HepG2 (cell line): ENCODE measurements at regions not wholly inside any gene's neighbourhood (a gene's known extent, or its start where the extent isn't known, plus 50 kb on each side); places are given as distances from the start of the nearest gene placed in this dataset.

ENCODE experiments used
- BCL6 ChIP-seq: IDR thresholded peaks from 2 replicates; pipeline ENCODE4 v1.6.1; 2016; ENCODE audit warnings: missing genetic modification reagents, missing compliant biosample characterization
- BRF2 ChIP-seq: sonication (generic); formaldehyde crosslinking; IDR thresholded peaks from 2 replicates; pipeline ENCODE4 v1.8.1; 2022; ENCODE audit warnings: mild to moderate bottlenecking, missing genetic modification reagents
- CAMTA2 ChIP-seq: sonication (generic); formaldehyde crosslinking; IDR thresholded peaks from 2 replicates; pipeline ENCODE4 v1.4.0; 2020; ENCODE audit warnings: mild to moderate bottlenecking, missing genetic modification reagents, borderline replicate concordance
- CC2D1A ChIP-seq: sonication (generic); formaldehyde crosslinking; IDR thresholded peaks from 2 replicates; pipeline ENCODE4 v1.8.1; 2023; ENCODE audit warnings: mild to moderate bottlenecking, missing genetic modification reagents
- CENPX ChIP-seq: sonication (generic); formaldehyde crosslinking; IDR thresholded peaks from 2 replicates; pipeline ENCODE4 v1.9.0; 2021; ENCODE audit warnings: mild to moderate bottlenecking, missing genetic modification reagents, moderate library complexity
- FOSL1 ChIP-seq: sonication (generic); formaldehyde crosslinking; IDR thresholded peaks from 2 replicates; pipeline ENCODE4 v1.9.0; 2021; ENCODE audit warnings: missing genetic modification reagents, borderline replicate concordance
- GABPA ChIP-seq, 2 experiments: IDR thresholded peaks; 2 replicates each; pipeline ENCODE4 v1.6.1; 2011 to 2016; ENCODE audit warnings: low read depth in 2 of 2, low read length in 1 of 2, missing biosample characterization in 1 of 2, missing genetic modification characterization in 1 of 2
- HOXA7 ChIP-seq: sonication (generic); formaldehyde crosslinking; IDR thresholded peaks from 2 replicates; pipeline ENCODE4 v1.8.1; 2022; ENCODE audit warnings: mild to moderate bottlenecking, missing genetic modification reagents, moderate library complexity
- JUN ChIP-seq: sonication (generic); formaldehyde crosslinking; IDR thresholded peaks from 2 replicates; pipeline ENCODE4 v1.4.0; 2020; ENCODE audit warnings: mild to moderate bottlenecking, missing genetic modification reagents
- LCORL ChIP-seq, 2 experiments: fragments of 450-650 bp in 1 of 2; sonication (generic) in 1 of 2; formaldehyde crosslinking in 1 of 2; IDR thresholded peaks; 2 replicates each; pipeline versions ENCODE4 v1.5.0 to v1.6.1; 2017 to 2020; ENCODE audit warnings: antibody characterized with exemption in 1 of 2, missing genetic modification reagents in 1 of 2
- MED8 ChIP-seq: sonication (generic); formaldehyde crosslinking; IDR thresholded peaks from 2 replicates; pipeline ENCODE4 v1.8.1; 2023; ENCODE audit warnings: mild to moderate bottlenecking, missing genetic modification reagents; ENCODE audit not compliant: insufficient replicate concordance
- NAIF1 ChIP-seq: sonication (generic); formaldehyde crosslinking; IDR thresholded peaks from 2 replicates; pipeline ENCODE4 v1.5.0; 2020; ENCODE audit warnings: mild to moderate bottlenecking, missing genetic modification reagents, borderline replicate concordance
- NCOR1 ChIP-seq: fragments of 200-600 bp; sonication (generic); IDR thresholded peaks from 2 replicates; pipeline ENCODE4 v1.7.0; 2017; ENCODE audit warnings: antibody characterized with exemption, low read length, borderline replicate concordance
- NFE2L2 ChIP-seq: fragments of 150-350 bp; IDR thresholded peaks from 2 replicates; pipeline ENCODE4 v1.6.1; 2014; ENCODE audit warnings: low read length
- NFKBIZ ChIP-seq: IDR thresholded peaks from 2 replicates; pipeline ENCODE4 v1.6.1; 2018; ENCODE audit warnings: missing genetic modification reagents, missing compliant biosample characterization
- PHF5A ChIP-seq: IDR thresholded peaks from one replicate; pipeline ENCODE4 v1.6.1; 2018; ENCODE audit warnings: low read depth, missing genetic modification reagents; ENCODE audit not compliant: unreplicated experiment
- REXO4 ChIP-seq: sonication (generic); formaldehyde crosslinking; IDR thresholded peaks from 2 replicates; pipeline ENCODE4 v1.8.0; 2022; ENCODE audit warnings: missing genetic modification reagents, mild to moderate bottlenecking, borderline replicate concordance
- SRY ChIP-seq: sonication (generic); formaldehyde crosslinking; IDR thresholded peaks from 2 replicates; pipeline ENCODE4 v1.8.0; 2022; ENCODE audit warnings: mild to moderate bottlenecking, missing genetic modification reagents
- TBL1XR1 ChIP-seq: fragments of 150-350 bp; IDR thresholded peaks from 2 replicates; pipeline ENCODE4 v1.6.1; 2014; ENCODE audit warnings: borderline replicate concordance, low read length; ENCODE audit not compliant: partially characterized antibody
- TCF7 ChIP-seq: sonication (generic); IDR thresholded peaks from 2 replicates; pipeline ENCODE4 v1.6.1; 2016; ENCODE audit warnings: antibody characterized with exemption, low read depth
- TCF7L2 ChIP-seq: IDR thresholded peaks from 2 replicates; pipeline ENCODE4 v1.6.1; 2011; ENCODE audit warnings: mild to moderate bottlenecking, low read depth, low read length, moderate library complexity
- TRIM24 ChIP-seq: sonication (generic); formaldehyde crosslinking; IDR thresholded peaks from 2 replicates; pipeline ENCODE4 v1.8.0; 2022; ENCODE audit warnings: mild to moderate bottlenecking, missing genetic modification reagents
- ZC3H4 ChIP-seq: sonication (generic); formaldehyde crosslinking; IDR thresholded peaks from 2 replicates; pipeline ENCODE4 v1.4.0; 2020; ENCODE audit warnings: missing genetic modification reagents, borderline replicate concordance
- ZNF614 ChIP-seq: IDR thresholded peaks from 2 replicates; pipeline ENCODE4 v1.6.1; 2018; ENCODE audit warnings: missing biosample characterization, missing genetic modification reagents, inconsistent platforms, borderline replicate concordance
- ZNF616 ChIP-seq: sonication (generic); formaldehyde crosslinking; IDR thresholded peaks from 2 replicates; pipeline ENCODE4 v1.5.0; 2020; ENCODE audit warnings: low read depth, mild to moderate bottlenecking, missing genetic modification reagents
- ZNF720 ChIP-seq: sonication (generic); formaldehyde crosslinking; IDR thresholded peaks from 2 replicates; pipeline ENCODE4 v1.4.0; 2020; ENCODE audit warnings: missing genetic modification reagents
- ZNF740 ChIP-seq: sonication (generic); formaldehyde crosslinking; IDR thresholded peaks from 2 replicates; pipeline ENCODE4 v1.4.0; 2020; ENCODE audit warnings: missing genetic modification reagents
- ZNF749 ChIP-seq: sonication (generic); formaldehyde crosslinking; IDR thresholded peaks from 2 replicates; pipeline ENCODE4 v1.8.0; 2022; ENCODE audit warnings: mild to moderate bottlenecking, missing genetic modification reagents, moderate library complexity, borderline replicate concordance
- TF ChIP-seq, protein P1 (sequence below): sonication (generic); formaldehyde crosslinking; IDR thresholded peaks from 2 replicates; pipeline ENCODE4 v1.8.0; 2022; ENCODE audit warnings: missing genetic modification reagents, mild to moderate bottlenecking, moderate library complexity, borderline replicate concordance
- TF ChIP-seq, protein P2 (sequence below): sonication (generic); formaldehyde crosslinking; IDR thresholded peaks from 2 replicates; pipeline ENCODE4 v1.5.0; 2020; ENCODE audit warnings: mild to moderate bottlenecking, low read depth, missing genetic modification reagents, borderline replicate concordance

DNA sequence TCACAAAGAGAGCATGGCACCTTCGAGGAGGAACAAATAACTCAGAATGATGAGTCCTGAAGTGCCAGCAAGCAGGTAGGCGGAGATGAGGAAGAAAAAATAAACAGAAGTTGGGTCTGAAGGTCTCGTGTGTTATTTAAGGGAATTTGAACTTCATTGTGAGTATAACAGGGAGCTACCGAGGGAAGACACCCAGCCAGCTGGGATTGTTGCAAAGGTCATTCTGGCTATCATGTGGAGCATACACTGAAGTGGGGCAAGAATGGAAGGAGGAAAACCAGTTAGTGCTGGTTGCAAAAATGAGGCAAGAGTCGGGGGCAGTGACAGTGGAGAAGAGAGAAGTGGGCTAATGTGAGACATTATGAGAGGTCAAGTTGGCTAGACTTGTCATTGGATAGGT is 53.6 kb upstream of the RAP1A start (continued):
- TF ChIP-seq REXO4 (CRISPR knock-in tag) (no peak), FOSL1 (CRISPR knock-in tag) (no peak), BCL6 (CRISPR knock-in tag) (peak; percentile 39; the same call in 1 of the 2 replicates), CC2D1A (CRISPR knock-in tag) (no peak), NFKBIZ (no peak), TCF7L2 (no peak), ZC3H4 (CRISPR knock-in tag) (no peak), NCOR1 (peak; percentile 34; the same call in 1 of the 2 replicates), GABPA (IDR thresholded peaks at IDR 0.05; ENCODE audit: low read depth, low read length) (no peak), GABPA (CRISPR knock-in tag; IDR thresholded peaks at IDR 0.05; ENCODE audit: low read depth) (no peak), CENPX (CRISPR knock-in tag) (no peak), HOXA7 (CRISPR knock-in tag) (no peak), MED8 (CRISPR knock-in tag) (no peak), ZNF720 (no peak), NFE2L2 (no peak), TRIM24 (CRISPR knock-in tag) (no peak), CAMTA2 (CRISPR knock-in tag) (no peak), TCF7 (no peak), JUN (CRISPR knock-in tag) (no peak), TBL1XR1 (no peak), ZNF749 (CRISPR knock-in tag) (no peak), PHF5A (CRISPR knock-in tag) (no peak), ZNF614 (CRISPR knock-in tag) (0 out of 2 replicates have a peak, but pooled peaks have one; percentile 39), ZNF616 (CRISPR knock-in tag) (no peak), NAIF1 (no peak), ZNF740 (CRISPR knock-in tag) (no peak), SRY (no peak), BRF2 (CRISPR knock-in tag) (no peak), LCORL (IDR thresholded peaks at IDR 0.05) (no peak), LCORL (CRISPR knock-in tag; IDR thresholded peaks at IDR 0.05) (no peak)
- TF ChIP-seq, protein P1, sequence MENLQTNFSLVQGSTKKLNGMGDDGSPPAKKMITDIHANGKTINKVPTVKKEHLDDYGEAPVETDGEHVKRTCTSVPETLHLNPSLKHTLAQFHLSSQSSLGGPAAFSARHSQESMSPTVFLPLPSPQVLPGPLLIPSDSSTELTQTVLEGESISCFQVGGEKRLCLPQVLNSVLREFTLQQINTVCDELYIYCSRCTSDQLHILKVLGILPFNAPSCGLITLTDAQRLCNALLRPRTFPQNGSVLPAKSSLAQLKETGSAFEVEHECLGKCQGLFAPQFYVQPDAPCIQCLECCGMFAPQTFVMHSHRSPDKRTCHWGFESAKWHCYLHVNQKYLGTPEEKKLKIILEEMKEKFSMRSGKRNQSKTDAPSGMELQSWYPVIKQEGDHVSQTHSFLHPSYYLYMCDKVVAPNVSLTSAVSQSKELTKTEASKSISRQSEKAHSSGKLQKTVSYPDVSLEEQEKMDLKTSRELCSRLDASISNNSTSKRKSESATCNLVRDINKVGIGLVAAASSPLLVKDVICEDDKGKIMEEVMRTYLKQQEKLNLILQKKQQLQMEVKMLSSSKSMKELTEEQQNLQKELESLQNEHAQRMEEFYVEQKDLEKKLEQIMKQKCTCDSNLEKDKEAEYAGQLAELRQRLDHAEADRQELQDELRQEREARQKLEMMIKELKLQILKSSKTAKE (CRISPR knock-in tag), result no peak
- TF ChIP-seq, protein P2, sequence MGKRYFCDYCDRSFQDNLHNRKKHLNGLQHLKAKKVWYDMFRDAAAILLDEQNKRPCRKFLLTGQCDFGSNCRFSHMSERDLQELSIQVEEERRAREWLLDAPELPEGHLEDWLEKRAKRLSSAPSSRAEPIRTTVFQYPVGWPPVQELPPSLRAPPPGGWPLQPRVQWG (CRISPR knock-in tag), result no peak
